ENCODE measurements at regions not wholly inside any gene's neighbourhood (a gene's known extent, or its start where the extent isn't known, plus 50 kb on each side); places are given as distances from the start of the nearest gene placed in this dataset.

GRCh38 chr17:51381262-51381661 is 120.9 kb downstream of the UTP18 start:
- DNase-seq, result no peak
- intact Hi-C loops (cut with DNase I), result no loop called here
- no peak for ATAC-seq (ENCODE audit: poor library complexity)

- no peak for ATAC-seq (ENCODE audit: poor library complexity)
- intact Hi-C loops (cut with DNase I), result no loop called here
- DNase-seq, result no peak
These were observed 124.9 kb downstream of the UTP18 start for GRCh38 chr17:51385208-51385607.

- ATAC-seq (ENCODE audit: poor library complexity), result no peak
- DNase-seq, result no peak
- intact Hi-C loops (cut with DNase I), result no loop called here
These were observed 127.2 kb downstream of the UTP18 start for GRCh38 chr17:51387582-51387981.

- DNase-seq (no peak), ATAC-seq (ENCODE audit: poor library complexity) (no peak)
- intact Hi-C loops (cut with DNase I), result no loop called here
These were observed 127.6 kb downstream of the UTP18 start for GRCh38 chr17:51387986-51388385.

GRCh38 chr17:51389875-51390274 is 129.5 kb downstream of the UTP18 start:
- intact Hi-C loops (cut with DNase I), result no loop called here
- ATAC-seq (ENCODE audit: poor library complexity) (no peak), DNase-seq (no peak)

GRCh38 chr17:51391982-51392654 is 131.8 kb downstream of the UTP18 start:
- no peak for ATAC-seq (ENCODE audit: poor library complexity)
- intact Hi-C loops (cut with DNase I), result no loop called here

GRCh38 chr17:51395621-51396020 is 135.3 kb downstream of the UTP18 start:
- DNase-seq (no peak), ATAC-seq (ENCODE audit: poor library complexity) (no peak)
- intact Hi-C loops (cut with DNase I), result no loop called here

More at GRCh38 chr17:51391982-51392654, 131.8 kb downstream of the UTP18 start:
- DNase-seq, result no peak

GRCh38 chr17:51397361-51398127 is 137.2 kb downstream of the UTP18 start:
- no peak for DNase-seq
- intact Hi-C loops (cut with DNase I), result no loop called here
- ATAC-seq (ENCODE audit: poor library complexity), result no peak

GRCh38 chr17:51398128-51398525 is 137.8 kb downstream of the UTP18 start:
- intact Hi-C loops (cut with DNase I), result no loop called here
- ATAC-seq (ENCODE audit: poor library complexity) (no peak), DNase-seq (no peak)

GRCh38 chr17:51398687-51399086 is 138.3 kb downstream of the UTP18 start:
- ATAC-seq (ENCODE audit: poor library complexity) (no peak), DNase-seq (no peak)
- intact Hi-C loops (cut with DNase I), result no loop called here

- DNase-seq (no peak), ATAC-seq (ENCODE audit: poor library complexity) (no peak)
- intact Hi-C loops (cut with DNase I), result no loop called here
These were observed 140.9 kb downstream of the UTP18 start for GRCh38 chr17:51401279-51401678.

- ATAC-seq (ENCODE audit: poor library complexity) (no peak), DNase-seq (no peak)
- intact Hi-C loops (cut with DNase I), result no loop called here
These were observed 142.6 kb downstream of the UTP18 start for GRCh38 chr17:51402899-51403298.

GRCh38 chr17:51407576-51407975 is 147.2 kb downstream of the UTP18 start:
- DNase-seq, result no peak
- no peak for ATAC-seq (ENCODE audit: poor library complexity)
- intact Hi-C loops (cut with DNase I), result no loop called here

- no peak for ATAC-seq (ENCODE audit: poor library complexity)
- no peak for DNase-seq
- intact Hi-C loops (cut with DNase I), result no loop called here
These were observed 159.1 kb downstream of the UTP18 start for GRCh38 chr17:51419476-51419875.

GRCh38 chr17:51421525-51421924 is 161.2 kb downstream of the UTP18 start:
- DNase-seq (no peak), ATAC-seq (ENCODE audit: poor library complexity) (no peak)
- intact Hi-C loops (cut with DNase I), result no loop called here

GRCh38 chr17:51422634-51423033 is 162.3 kb downstream of the UTP18 start:
- intact Hi-C loops (cut with DNase I), result no loop called here
- ATAC-seq (ENCODE audit: poor library complexity) (no peak), DNase-seq (no peak)

- no peak for DNase-seq
- no peak for ATAC-seq (ENCODE audit: poor library complexity)
- intact Hi-C loops (cut with DNase I), result no loop called here
These were observed 163.2 kb downstream of the UTP18 start for GRCh38 chr17:51423421-51424160.

- DNase-seq, result no peak
- ATAC-seq (ENCODE audit: poor library complexity), result no peak
- intact Hi-C loops (cut with DNase I), result no loop called here
These were observed 165.4 kb downstream of the UTP18 start for GRCh38 chr17:51425773-51426172.

- intact Hi-C loops (cut with DNase I), result no loop called here
- DNase-seq, result no peak
- ATAC-seq (ENCODE audit: poor library complexity), result no peak
These were observed 167.0 kb downstream of the UTP18 start for GRCh38 chr17:51427323-51427811.

- DNase-seq (no peak), ATAC-seq (ENCODE audit: poor library complexity) (no peak)
- intact Hi-C loops (cut with DNase I), result no loop called here
These were observed 167.5 kb downstream of the UTP18 start for GRCh38 chr17:51427856-51428255.
